NCI-H82 (cell line): ENCODE measurements at regions not wholly inside any gene's neighbourhood (a gene's known extent, or its start where the extent isn't known, plus 50 kb on each side); places are given as distances from the start of the nearest gene placed in this dataset.

Source experiments
- DNase-seq: peaks from one replicate; lab custom pipeline; 2025; lab: John Stamatoyannopoulos, UW

DNA sequence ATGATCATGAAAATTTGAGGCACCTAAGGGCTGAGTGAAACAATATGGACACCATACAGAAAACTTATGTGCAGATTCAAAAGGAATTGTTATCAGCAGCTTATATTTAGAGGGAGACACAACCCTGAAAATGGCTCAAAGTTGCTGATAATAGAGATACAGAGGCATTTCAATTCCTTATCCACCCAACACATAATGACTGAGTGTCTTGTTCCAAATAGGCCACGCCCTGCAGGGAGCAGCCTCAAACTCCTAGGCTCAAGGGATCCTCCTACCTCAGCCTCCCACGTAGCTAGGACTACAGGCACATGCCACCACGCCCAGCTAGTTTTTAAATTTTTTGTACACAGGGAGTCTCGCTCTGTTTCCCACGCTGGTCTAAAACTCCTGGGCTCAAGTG, 79.0 kb downstream of the LBH start:
- DNase-seq, result no peak

DNA sequence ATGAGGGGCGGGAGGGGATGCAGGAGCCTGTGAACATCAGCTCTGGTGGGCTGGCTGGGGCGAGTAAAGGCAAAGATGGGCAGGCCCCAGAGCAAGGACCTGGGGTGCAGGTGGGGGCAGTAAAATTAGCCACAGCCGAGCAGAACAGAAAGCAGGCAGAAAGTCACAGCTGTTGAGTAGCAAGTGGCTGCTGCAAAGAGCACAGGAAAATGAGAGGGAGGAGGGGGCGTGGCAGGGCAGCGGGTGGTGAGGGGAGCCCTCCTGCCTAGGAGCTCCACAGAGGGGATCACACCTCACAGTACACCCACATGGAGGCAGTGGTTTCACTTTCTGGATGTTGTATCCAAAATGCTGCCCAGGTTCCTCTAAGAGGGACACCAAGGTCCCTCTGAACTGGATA, 79.6 kb downstream of the LBH start:
- DNase-seq, result no peak

DNA sequence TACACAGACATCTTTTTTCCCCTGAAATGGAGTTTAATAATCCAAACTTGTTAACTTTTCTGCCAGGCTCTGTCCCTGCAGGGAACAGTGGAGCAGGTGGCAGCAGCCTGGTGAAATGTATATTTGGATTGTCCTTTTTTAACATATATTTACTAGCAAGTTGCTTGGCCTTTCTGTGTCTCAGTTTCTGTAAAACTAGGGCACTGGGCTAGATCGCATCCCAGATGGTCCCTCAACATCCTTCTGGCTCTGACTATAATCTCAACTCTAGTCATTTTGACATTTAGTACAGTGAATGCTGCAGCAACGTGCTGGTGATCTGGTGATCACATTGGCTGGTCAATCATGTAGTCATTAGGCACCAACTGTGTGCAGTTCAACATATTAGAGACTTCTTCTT, 80.4 kb downstream of the LBH start:
- DNase-seq, result no peak

DNA sequence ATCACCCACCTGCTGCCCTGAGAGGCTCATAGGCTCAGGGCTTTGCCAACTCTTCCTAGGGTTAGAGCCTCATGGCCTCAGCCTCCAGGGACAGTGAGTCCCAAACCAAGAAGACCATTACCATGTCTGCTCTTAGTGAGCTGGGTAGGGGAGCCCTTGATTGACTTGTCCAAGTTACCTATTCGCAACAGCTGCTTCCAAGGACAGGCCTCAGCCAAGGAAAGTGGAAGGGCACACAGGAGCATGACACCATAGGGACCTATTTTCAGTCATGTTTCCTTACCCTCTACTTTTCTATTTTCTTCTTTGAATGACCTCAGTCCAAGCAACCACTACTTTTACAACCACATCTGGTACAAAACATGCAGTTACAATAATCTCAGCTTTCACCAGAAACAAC, 81.6 kb downstream of the LBH start:
- DNase-seq, result no peak

DNA sequence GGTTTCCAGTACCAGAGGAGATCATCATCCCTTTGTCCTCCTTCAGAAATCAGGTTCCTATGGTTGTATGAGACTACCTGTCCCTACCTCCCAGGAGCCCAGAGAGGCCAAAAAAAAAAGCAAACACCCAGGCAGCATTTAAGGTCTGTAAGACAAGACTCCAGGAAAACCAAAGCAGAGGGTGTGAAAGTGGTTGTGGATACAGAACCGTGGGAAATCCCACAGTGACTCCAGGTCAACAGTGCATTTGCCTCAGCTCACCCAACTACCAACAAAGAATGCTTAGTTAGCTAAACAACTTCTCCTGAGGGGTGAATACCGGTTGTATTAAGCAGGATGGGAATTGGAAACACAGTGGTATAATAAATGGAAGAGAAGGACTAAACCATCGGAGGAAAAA, 83.6 kb downstream of the LBH start:
- no peak for DNase-seq

DNA sequence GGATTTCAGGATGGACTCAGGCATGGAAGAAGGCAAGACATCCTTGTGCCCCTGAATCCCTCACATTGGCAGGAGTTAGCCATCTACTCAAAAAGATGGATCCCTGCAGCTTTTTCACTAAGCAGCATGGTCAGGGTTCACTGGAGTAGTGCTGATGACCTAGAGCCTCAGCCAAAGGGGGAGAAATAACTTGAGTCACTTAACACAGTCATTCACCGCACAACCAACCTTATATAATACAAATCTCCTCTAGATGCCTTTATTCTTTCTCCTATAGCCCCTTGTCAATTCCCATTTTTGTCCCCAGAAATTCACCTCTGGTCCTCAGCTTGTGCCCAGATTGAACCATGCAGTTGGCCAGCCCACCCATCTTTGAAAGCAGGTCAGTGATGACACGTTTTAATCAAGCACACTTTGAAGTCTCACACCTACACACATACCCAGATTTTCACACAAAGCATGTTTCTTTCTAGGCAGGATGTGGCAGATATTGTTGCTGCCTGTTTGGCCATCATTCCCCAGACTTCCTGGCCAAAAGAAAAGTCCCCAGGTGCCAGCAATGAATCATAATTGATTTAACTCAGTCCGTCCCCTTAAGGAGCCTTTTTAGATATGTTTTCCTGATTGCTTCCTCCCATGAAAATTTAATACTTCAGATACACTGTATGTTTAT, 84.2 kb downstream of the LBH start:
- no peak for DNase-seq

DNA sequence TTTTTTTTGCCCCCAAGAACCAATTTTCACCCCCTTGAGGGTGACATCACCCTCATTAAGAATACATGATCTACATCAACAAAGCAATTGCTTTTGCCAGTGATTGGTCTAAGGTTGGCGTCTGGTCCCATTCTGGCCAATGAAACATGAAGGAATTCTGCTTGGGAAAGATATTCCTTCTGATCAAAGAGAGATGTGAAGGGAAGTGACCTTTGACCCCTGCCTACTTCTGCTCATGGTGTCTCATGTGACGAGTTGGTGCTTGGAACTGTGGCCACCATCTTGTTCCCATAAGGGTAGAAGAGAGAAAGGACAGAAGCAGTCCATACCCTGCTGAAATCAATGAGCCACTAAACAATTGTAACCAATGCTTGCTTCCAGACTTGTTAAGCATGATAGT, 85.1 kb downstream of the LBH start:
- no peak for DNase-seq

DNA sequence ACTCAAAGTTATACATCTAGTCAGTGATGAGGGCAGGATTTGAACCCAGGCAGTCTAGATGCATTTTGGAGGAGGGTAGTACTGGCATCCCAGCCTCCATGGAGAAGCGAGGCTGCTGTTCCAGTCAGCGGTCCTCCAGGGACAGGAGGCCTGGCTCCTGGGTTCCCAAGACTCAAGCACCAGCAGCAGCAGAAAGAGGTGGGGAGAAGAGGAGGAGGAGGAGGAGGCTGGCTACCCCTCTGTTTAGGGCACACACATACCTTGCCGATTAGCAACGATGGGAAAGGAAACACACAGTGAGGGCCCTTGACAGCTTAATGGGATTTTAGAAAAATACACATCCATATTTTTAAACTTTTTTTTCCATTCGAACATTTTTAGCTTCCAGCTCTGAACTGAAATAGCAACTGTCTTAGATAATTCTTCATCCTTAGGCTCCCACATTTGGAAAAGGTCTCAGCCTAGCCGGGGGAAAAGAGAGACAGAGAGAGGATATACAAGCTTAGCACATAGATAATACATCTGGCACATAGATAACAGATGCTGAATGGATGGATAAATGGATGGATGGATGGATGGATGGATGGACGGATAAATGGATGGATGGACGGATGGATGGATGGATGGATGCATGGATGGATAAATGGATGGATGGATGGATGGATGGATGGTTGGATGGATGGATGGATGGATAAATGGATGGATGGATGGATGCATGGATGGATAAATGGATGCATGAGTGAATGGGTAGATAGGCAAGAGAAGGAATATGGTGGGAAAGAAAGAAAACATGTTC, 87.9 kb downstream of the LBH start:
- DNase-seq, result no peak

DNA sequence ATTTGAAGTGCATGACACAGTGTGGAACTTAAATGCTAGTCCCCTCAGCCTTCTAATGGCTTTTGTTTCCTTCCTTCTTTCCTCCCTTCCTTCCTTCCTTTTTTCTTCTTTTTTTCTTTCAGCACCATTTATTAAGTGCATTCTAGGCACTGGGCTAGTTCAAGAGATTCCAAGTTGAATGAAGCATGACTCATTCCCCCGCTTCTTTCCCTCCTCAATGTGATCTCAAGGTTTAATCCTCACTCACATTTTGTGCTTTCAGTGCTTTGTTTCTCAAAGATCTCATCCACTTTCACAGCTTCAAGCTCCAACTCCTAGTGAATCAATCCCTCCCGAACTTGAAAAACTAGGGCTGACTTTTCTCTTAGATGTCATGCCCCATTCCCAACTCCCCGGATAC, 90.1 kb downstream of the LBH start:
- DNase-seq, result no peak

DNA sequence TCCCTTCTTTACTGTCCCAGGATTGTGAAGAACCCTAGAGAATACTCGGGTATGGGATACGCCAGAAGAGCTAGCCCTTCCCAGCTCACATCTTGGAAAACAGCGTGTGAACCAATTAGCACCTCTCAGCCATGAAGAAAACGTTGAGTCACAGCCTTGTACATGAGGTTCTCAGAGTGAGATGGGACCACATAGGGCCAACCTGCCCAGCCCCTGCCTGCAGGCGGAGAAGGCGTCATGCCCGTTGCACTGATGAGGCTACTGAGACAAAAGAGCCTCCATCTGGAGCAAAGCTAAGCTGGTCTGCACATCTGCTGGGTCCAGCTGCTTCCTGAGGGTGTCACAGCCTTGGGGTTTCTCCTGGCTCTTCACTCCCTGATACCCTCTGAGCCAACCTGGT, 92.2 kb downstream of the LBH start:
- DNase-seq, result peak; percentile 66

DNA sequence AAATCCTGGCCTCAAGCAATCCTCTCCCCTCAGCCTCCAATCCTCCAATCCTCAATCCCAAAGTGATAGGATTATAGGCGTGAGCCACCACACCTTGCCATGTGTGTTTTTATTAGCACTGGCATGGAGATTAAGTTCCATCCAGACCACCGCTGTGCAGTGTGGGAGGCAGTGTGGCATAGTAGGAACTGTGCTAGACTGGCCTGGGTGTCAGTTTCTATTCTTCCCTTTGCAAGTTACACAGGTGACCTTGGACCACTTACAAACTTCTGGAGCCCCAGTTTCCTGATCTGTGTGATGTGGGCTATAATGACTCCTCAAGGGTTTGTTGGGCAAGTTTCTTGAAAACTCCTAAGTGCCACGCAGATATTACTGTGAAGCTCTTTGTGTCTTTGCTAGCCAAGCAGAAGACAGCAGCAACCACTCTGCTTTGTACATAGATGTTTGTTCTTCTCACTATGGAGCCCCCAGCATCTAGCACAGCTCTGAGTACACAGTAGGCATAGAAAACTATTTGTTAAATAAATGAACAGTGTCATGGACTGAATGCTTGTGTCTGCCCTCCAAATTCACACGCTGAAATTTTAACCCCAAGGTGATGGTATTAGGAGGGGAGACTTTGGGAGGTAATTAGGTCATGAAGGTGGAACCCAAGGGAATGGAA, 93.0 kb downstream of the LBH start:
- peak; percentile 30 for DNase-seq

DNA sequence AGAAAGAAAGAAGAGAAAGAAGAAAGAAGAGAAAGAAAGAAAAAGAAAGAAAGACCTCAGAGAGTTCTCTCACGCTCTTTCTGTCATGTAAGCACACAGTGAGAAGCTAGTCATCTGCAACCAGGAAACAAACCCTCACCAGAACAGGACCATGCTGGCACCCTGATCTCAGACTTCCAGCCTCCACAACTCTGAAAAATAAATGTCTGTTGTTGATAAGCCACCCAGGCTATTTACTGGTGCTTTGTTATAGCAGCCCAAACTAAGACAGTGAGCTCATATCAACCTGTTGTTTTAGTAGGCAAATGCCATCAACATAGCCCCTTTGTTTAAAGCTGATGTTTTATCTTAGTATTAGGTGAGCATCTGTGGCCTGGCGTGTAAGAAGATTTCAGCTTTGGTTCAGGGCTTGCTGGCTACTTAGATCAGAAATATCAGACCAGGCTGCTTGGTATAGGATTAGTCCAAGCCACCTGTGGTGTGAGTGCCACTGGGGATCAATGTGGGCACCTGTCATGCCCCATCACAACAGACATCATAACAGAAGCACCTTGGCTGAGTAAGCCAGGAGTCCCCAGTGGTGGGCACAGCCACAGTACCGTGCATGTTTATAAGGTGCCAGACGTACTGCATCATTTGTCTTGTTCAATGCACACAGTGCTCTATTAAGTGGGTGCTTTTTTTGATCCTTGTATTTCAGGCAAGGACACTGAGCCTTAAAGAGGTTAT, 94.4 kb downstream of the LBH start:
- peak; percentile 95 for DNase-seq

DNA sequence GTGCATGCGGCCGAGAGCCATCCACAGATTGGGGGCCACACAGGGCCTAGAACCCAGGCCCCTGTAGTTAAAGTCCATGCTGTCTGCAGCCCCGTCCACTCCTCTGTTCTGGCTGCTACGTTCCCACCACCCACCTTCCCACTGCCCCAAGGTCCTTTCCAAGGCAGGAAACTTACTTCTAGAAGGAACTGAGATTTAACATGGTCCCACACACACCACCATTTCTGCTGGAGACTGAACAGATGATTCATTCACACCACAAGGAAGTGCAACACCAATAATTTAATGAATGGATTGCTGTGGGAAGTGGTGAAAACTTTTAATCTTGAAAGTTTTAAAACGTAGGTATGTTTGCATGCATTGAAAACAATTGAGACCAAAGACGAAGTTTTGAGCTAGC, 95.2 kb downstream of the LBH start:
- no peak for DNase-seq

DNA sequence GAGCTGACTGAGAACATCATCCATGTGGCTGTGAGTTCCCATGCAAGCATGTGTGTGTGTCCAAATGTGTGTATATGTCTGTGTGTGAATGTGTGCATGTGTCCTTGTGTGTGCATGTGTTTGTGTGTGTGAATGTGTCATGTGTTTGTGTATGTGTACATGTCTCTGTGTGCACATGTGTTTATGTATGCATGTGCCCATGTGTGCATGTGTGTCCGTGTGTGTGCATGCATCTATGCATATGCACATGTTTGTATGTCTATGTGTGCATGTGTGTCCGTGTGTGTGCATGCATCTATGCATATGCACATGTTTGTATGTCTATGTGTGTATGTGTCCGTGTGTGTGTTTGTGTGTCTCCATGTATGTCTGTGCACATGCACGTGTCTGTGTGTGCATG, 99.7 kb downstream of the LBH start:
- DNase-seq, result no peak

DNA sequence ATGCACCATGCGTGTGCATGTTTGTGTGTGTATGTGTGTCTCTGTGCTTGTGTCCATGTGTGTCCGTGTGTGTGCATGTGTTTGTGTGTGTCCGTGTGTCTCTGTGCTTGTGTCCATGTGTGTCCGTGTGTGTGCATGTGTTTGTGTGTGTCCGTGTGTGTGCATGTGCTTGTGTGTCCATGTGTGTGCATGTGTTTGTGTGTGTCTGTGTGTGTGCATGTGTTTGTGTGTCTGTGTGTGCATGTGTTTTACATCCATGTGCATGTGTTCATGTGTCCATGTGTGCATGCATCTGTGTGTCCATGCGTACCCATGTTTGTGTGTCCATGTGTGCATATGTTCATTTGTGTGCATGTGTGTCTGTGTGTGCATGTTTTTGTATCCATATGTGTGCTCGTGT, 100.5 kb downstream of the LBH start:
- no peak for DNase-seq

DNA sequence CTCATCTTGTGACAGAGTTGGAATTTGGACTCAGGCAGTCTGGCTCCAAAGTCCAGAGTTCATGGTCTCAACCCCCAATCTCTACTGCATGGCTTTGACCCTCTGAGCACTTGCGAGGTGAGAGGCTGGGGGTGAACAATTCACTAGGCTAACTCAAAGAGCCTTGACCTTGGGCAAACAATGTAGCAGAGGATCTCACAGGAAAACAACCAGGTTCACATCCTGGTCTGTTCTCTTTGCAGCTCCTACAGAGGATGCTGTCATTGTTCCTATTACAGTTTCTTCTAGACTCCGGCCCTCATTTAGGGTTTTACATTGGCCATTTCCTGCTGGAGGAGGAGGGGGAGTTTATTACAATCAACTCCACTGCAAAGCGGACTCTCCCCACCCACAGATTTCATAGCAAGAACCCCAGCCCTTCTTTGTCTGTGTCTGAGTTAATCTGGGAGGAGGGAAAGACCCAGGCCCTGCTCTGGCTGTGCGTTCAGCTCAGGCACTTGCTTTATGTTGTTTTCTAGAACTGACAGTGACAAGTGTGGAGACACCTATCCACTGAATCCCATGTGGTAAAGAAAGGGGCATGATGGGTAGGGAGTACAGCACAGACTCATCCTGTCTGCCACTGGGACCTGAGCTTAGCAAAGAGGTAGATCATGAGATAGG, 101.6 kb downstream of the LBH start:
- DNase-seq, result no peak

DNA sequence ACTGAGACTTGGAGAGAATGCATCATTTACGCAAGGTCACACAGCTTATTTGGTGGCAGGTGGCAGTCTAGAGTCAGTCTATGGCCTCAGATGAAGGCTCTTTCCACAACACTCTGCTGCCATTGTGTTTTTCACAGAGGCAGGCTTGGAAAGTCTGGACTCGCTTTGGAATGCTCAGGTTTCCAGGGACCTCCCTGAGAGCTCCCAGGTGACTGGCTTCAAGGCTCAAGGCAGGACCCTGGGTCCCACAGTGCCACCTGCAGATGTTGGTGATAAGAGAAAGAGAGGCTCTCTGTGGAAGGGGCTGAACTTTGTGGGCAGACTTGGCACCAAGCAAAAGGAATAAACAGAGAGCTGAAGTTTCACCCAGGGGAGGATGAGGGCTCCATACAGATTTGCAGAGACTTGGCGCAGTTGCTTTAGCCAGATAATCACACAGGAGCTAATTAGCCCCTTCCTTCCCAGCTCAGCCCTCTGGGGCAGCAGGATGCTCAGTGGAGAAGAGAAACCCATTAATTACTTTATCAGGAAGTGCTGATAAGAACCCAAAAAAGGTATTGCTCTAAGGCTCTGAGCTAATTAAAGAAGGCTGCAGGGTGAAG, 103.5 kb downstream of the LBH start:
- DNase-seq, result peak; percentile 82

DNA sequence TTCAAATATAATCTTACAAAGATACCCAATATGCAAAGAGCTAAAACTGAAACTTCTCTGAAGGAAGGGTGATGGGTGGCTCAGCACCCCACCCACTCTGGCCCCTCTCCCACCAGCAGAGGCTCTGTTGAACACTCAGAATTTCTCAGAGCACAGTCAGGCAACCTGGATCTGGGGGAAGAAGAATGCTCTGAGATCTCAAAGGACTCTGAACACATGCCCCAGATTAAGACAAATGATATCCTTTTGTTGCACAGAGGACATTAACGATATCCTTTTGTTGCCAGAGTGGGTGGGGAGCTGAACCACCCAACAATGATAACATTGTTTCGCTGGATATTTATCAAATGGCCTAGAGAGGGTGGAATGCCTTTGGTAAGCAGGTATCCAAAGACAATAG, 104.8 kb downstream of the LBH start:
- DNase-seq, result no peak

DNA sequence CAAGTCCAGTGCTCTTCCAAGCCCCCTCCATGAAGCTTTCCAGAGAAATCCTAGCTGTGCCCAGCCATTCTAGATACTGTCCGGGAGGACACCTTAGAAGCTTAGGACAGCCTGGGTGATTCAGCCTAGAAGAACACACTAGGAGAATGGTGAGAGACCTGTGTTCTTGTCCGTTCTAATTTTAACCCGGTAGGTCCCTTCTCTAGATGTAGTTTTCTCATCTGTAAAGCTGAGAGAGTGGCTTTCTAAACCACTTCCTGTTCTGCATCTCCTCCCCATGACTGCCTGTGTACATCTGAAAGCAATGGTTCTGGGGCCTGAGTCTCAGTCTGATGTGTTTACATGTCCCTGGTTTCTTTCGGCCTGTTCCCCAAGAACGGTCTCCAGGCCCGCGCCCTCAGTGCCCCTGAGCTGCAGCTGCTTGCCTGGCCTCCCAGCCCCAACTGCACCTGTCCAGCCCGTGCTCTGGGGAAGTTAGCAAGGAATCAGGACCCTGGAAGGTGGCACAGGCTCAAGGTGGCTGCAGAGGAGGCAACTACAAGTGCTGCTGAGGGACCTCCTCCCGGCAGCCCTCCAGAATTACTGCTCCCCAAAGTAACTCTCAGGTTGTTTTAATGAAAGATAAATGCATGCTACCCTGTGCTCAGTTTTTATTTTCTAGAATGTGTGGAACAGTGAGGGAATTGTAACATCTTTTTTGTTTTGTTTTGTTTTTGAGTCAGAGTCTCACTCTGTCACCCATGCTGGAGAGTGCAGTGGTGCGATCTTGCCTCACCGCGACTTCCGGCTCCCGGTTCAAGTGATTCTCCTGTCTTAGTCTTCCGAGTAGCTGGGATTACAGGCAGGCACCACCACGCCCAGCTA, 105.9 kb downstream of the LBH start:
- no peak for DNase-seq

DNA sequence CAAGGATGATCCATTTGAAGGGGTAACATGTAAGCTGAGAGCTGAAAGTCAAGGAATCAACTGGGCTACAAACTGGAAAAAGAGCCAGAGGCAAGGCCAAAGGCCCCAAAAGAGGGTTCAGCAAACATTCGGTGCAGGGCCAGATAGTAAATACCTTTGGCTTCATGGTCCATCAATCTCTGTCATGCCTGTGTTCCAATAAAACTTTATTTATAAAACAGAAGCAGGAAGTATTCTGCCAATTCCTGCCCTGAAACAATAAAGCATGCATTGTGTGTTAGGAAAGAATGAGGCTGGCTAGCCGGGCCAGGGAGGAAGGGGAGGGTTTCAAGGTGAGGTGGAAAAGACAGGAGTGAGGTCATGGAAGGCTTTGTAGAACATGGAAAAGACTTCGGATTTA, 107.1 kb downstream of the LBH start:
- no peak for DNase-seq

DNA sequence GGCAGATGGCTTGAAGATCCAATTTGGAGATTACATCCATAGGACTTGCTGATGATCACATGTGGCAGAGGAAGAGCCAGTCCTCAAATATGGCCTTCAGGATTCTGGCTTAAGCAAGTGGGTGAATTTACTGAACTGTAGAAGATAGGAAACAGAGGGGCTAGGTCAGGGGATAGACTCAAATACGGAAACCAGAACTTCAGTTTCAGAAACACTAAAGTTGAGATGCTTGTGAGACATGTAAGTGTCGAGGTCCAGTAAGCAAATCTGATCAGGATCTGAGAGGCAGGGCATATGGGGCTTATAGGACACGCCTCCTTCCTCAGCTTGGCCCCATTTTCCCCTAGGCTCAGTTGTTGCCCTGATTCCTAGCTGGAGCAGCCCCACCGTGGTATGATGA, 107.7 kb downstream of the LBH start:
- peak; percentile 97 for DNase-seq
